Iris pigment epithelial cell (primary cell): ENCODE measurements at regions not wholly inside any gene's neighbourhood (a gene's known extent, or its start where the extent isn't known, plus 50 kb on each side); places are given as distances from the start of the nearest gene placed in this dataset.
A peak's percentile ranks its signal among the peaks of the same experiment; 100 is the strongest.

Experiments used
- DNase-seq: peaks from one replicate; pipeline ENCODE4 v3.0.0-alpha.2; 2011; ENCODE audit warnings: low read depth

- DNase-seq, result peak; percentile 92
Observed at GRCh38 chr2:55102056-55102812, 52.0 kb upstream of the RTN4 start.

GRCh38 chr2:55101466-55101865 lies 51.2 kb upstream of the RTN4 start:
- DNase-seq, result no peak

- DNase-seq, result peak; percentile 81
Observed at GRCh38 chr2:55099878-55100820, 49.9 kb upstream of the RTN4 start.
